Testis (tissue), 2 donors: ENCODE measurements at regions not wholly inside any gene's neighbourhood (a gene's known extent, or its start where the extent isn't known, plus 50 kb on each side); places are given as distances from the start of the nearest gene placed in this dataset.

Experiments
- POLR2A ChIP-seq: fragments of 450-650 bp; IDR thresholded peaks from one replicate; pipeline ENCODE4 v1.6.1; 2017; ENCODE audit warnings: antibody characterized with exemption, mild to moderate bottlenecking, moderate library complexity
- TF ChIP-seq, protein P1 (sequence below), 3 experiments: fragments of 450-650 bp in 2 of 3; fragments of 200-600 bp in 1 of 3; sonication (generic) in 1 of 3; IDR thresholded peaks; one replicate each; pipeline ENCODE4 v1.5.1; 2016 to 2019; ENCODE audit warnings: antibody characterized with exemption in 3 of 3, mild to moderate bottlenecking in 2 of 3, moderate library complexity in 1 of 3

DNA sequence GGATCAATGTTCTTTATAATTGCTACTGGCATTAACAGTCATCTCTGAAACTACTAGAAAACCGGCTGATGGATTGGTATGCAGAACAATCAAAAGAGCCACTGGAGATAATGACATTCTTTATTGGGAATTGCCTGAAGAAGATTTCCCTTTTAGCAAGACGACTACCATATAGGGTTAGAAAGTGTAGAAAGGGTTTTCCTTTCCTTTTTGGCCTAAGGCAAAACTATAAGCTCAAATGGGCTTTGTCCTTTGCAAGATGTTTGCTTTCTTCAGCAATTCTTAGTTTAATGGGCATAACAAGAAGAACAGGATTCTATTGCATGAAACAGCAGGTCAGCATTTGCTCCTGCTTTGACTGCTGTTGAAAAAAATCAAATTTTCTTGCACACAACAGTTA is 214.2 kb upstream of the PCDH10 start:
- TF ChIP-seq, protein P1, sequence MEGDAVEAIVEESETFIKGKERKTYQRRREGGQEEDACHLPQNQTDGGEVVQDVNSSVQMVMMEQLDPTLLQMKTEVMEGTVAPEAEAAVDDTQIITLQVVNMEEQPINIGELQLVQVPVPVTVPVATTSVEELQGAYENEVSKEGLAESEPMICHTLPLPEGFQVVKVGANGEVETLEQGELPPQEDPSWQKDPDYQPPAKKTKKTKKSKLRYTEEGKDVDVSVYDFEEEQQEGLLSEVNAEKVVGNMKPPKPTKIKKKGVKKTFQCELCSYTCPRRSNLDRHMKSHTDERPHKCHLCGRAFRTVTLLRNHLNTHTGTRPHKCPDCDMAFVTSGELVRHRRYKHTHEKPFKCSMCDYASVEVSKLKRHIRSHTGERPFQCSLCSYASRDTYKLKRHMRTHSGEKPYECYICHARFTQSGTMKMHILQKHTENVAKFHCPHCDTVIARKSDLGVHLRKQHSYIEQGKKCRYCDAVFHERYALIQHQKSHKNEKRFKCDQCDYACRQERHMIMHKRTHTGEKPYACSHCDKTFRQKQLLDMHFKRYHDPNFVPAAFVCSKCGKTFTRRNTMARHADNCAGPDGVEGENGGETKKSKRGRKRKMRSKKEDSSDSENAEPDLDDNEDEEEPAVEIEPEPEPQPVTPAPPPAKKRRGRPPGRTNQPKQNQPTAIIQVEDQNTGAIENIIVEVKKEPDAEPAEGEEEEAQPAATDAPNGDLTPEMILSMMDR (IDR thresholded peaks at IDR 0.05): no peak
- TF ChIP-seq POLR2A: no peak
